Pancreas (tissue), 10 donors: ENCODE measurements at regions not wholly inside any gene's neighbourhood (a gene's known extent, or its start where the extent isn't known, plus 50 kb on each side); places are given as distances from the start of the nearest gene placed in this dataset.

Experiments used
- ATAC-seq, 4 donors: fragments of 200-7000 bp; cut with Tn5 transposase; one replicate each; pipeline versions ENCODE4 v1.8.0 to v1.9.1; 2020; ENCODE audit warnings: mild to moderate bottlenecking in 4 of 4, moderate library complexity in 4 of 4
- DNase-seq, 6 donors: peaks; one replicate each; pipeline ENCODE4 v3.0.0-alpha.2; 2020
- FAIRE-seq: peaks from 2 replicates; lab custom pipeline; 2012; peaks lifted over from hg19 to GRCh38; lab: Jason Lieb, UNC
- H3K27ac ChIP-seq, 4 donors: fragments of 200-600 bp; sonication (generic); 1 replicate in 3 of 4; 2 replicates in 1 of 4; pipeline versions ENCODE4 v1.5.0 to v1.8.0; 2020
- H3K27me3 ChIP-seq, 4 donors: fragments of 200-600 bp; one replicate each; pipeline ENCODE4 v1.8.0; 2021
- H3K36me3 ChIP-seq, 3 donors: fragments of 200-600 bp; sonication (generic) in 1 of 3; one replicate each; pipeline versions ENCODE4 v1.5.0 to v1.8.0; 2020 to 2021
- H3K4me1 ChIP-seq, 3 donors: fragments of 200-600 bp; one replicate each; pipeline ENCODE4 v1.8.0; 2021
- H3K4me3 ChIP-seq, 4 donors: fragments of 200-600 bp; sonication (generic) in 2 of 4; one replicate each; pipeline versions ENCODE4 v1.5.0 to v1.8.0; 2020 to 2021
- H3K9me3 ChIP-seq, 4 donors: fragments of 200-600 bp; one replicate each; pipeline ENCODE4 v1.8.0; 2021
- WGBS, 2 donors: extraction: QIAGEN DNeasy Blood & Tissue Kit; methylation state at CpG; one replicate each; pipeline ENCODE4 v1.1.7; 2013; 5-methylcytosine and 5-hydroxymethylcytosine counted together
- intact Hi-C, 3 donors: fragments of 100-400 bp; cut with DNase I; formaldehyde crosslinking; loops; one replicate each; pipeline versions ENCODE4 v1.11.1 to v1.14.2; 2022
- TF ChIP-seq, protein P1 (sequence below), 4 donors: fragments of 200-600 bp; sonication (generic) in 3 of 4; IDR thresholded peaks; one replicate each; pipeline versions ENCODE4 v1.5.0 to v1.8.0; 2021; ENCODE audit warnings: antibody characterized with exemption in 4 of 4
- donor health status: healthy with polysubstance abuse.
- donor health status: DM: no; HTN: no; CAD: no; lungs with moderate emphysema.
- donor health status: DM: no; HTN: no; CAD: no.
- donor health status: control.
- donor health status: control.
- donor health status: Bipolar disorder and iron deficiency.
- donor health status: DM: yes; HTN: yes; CAD: no.
- donor health status: DM: no; HTN: no; CAD: no.
- donor health status: DM: no; HTN: no; CAD: no.
- donor health status: DM: yes; HTN: yes; CAD: no.

DNA sequence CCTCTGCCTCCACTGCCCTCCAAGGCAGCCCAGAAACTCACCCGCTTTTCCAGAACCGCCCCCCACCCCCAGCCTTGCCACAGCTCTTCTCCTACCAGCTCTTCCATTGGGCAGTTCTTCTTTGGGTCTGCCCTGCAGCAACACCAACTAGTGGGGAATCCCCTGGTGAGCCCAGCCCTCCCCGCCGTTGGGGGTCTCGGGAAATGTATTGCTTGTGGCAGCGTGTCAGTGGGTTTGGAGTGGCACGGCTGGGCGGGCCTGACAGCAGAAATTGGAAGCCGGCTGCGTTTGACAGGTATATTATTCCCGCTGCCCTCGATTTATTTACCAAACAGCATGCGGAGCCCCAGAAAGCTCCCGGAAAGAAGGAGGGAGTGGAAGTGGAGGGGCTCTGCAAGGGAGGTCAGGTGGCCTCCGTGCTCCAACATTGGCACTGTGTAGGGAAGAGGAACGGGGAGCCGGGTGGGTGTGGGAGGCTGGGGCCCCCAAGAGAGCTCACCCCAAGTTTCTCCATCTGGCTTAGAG, 65.2 kb upstream of the NECTIN1 start:
- FAIRE-seq (no peak), DNase-seq (peak in 1 of 6 donors; percentile 42), ATAC-seq (no peak)
- TF ChIP-seq, protein P1, sequence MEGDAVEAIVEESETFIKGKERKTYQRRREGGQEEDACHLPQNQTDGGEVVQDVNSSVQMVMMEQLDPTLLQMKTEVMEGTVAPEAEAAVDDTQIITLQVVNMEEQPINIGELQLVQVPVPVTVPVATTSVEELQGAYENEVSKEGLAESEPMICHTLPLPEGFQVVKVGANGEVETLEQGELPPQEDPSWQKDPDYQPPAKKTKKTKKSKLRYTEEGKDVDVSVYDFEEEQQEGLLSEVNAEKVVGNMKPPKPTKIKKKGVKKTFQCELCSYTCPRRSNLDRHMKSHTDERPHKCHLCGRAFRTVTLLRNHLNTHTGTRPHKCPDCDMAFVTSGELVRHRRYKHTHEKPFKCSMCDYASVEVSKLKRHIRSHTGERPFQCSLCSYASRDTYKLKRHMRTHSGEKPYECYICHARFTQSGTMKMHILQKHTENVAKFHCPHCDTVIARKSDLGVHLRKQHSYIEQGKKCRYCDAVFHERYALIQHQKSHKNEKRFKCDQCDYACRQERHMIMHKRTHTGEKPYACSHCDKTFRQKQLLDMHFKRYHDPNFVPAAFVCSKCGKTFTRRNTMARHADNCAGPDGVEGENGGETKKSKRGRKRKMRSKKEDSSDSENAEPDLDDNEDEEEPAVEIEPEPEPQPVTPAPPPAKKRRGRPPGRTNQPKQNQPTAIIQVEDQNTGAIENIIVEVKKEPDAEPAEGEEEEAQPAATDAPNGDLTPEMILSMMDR (IDR thresholded peaks at IDR 0.05): no peak
- Histone ChIP-seq H3K9me3 (no peaks in the 10 kb centered on the region), H3K4me1 (no peaks in the 10 kb centered on the region), H3K27ac (no peak overlapping the region), H3K4me3 (no peak overlapping the region), H3K27me3 (no peaks in the 10 kb centered on the region), H3K36me3 (no peaks in the 10 kb centered on the region)
- intact Hi-C loops: no loop called here
- 78 to 82% methylated on average over 17 of the region's 17 CpGs for WGBS, 2 donors

- H3K36me3 ChIP-seq: no peaks in the 10 kb centered on the region
- H3K27ac ChIP-seq: no peak overlapping the region
- 79 to 81% methylated on average over 10 of the region's 10 CpGs for WGBS, 2 donors
- ATAC-seq: no peak
- H3K4me1 ChIP-seq: no peaks in the 10 kb centered on the region
- intact Hi-C loops: no loop called here
- H3K27me3 ChIP-seq: no peaks in the 10 kb centered on the region
- peak in 1 of 6 donors; percentile 22 for DNase-seq
- FAIRE-seq: no peak
- no peak overlapping the region for H3K4me3 ChIP-seq
- TF ChIP-seq, protein P1 (IDR thresholded peaks at IDR 0.05): no peak
- no peaks in the 10 kb centered on the region for H3K9me3 ChIP-seq
These were observed 64.5 kb upstream of the NECTIN1 start for GRCh38 chr11:119793335-119793984.

DNA sequence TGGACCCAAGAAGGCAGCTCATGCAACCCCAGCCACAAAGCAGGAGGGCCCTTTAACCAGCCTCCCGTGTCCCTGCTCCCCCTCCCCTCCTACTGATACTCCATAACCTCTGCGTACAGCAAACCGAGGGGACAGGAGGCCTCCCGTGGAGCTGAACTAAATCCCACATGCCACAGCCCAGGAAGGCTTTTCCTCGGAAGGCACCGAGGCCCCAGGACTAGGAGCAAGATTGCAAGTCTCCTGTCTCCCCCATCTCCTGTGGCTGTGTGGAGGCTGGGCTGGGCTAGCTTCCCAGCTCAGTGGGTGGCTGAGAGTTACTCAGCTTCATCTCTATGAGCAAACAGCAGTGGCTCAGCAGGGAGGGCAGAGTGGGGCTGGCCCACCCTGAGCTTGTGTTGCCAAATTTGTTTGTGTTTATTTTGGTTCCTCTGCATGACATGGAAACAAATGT, 62.7 kb upstream of the NECTIN1 start:
- Histone ChIP-seq H3K27me3 (no peaks in the 10 kb centered on the region), H3K27ac (no peak overlapping the region), H3K4me3 (no peak overlapping the region), H3K4me1 (no peaks in the 10 kb centered on the region), H3K9me3 (no peaks in the 10 kb centered on the region), H3K36me3 (no peaks in the 10 kb centered on the region)
- intact Hi-C loops: no loop called here
- FAIRE-seq: no peak
- TF ChIP-seq, protein P1 (IDR thresholded peaks at IDR 0.05): no peak
- ATAC-seq: peak in 1 of 4 donors; percentile 58
- 61 to 76% methylated on average over 6 of the region's 6 CpGs for WGBS, 2 donors
- peak in 1 of 6 donors; percentile 45 for DNase-seq

DNA sequence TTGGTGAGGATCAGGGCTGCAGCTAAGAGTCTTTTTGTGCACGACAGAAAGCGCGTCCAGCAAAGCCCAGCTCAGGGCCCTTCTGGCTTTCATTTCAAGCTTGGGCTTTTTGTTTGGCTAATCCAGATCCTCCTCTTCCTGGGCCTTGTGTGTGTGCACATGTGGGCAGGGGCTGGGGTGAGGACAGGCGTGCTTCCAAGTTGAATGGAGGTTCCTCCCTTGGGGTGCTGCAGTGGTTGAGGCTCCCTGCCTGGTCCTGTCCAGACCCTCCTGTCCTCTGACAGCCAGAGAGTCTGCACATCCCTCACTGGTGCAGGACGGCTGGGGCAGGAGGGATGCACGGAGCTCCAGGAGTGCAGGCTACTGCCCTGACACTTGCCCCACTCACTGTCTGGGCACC, 62.0 kb upstream of the NECTIN1 start:
- 78 to 81% methylated on average over 6 of the region's 6 CpGs for WGBS, 2 donors
- no peaks in the 10 kb centered on the region for H3K9me3 ChIP-seq
- no peaks in the 10 kb centered on the region for H3K4me1 ChIP-seq
- FAIRE-seq (no peak), ATAC-seq (no peak), DNase-seq (peak in 1 of 6 donors; percentile 39)
- H3K27ac ChIP-seq: no peak overlapping the region
- intact Hi-C loops: no loop called here
- H3K4me3 ChIP-seq: no peak overlapping the region
- H3K27me3 ChIP-seq: no peaks in the 10 kb centered on the region
- TF ChIP-seq, protein P1 (IDR thresholded peaks at IDR 0.05): no peak
- no peaks in the 10 kb centered on the region for H3K36me3 ChIP-seq

- FAIRE-seq (no peak), ATAC-seq (no peak), DNase-seq (peak in 1 of 6 donors; percentile 41)
- H3K27ac ChIP-seq: no peak overlapping the region
- no peak overlapping the region for H3K4me3 ChIP-seq
- TF ChIP-seq, protein P1 (IDR thresholded peaks at IDR 0.05): no peak
- intact Hi-C loops: no loop called here
- H3K9me3 ChIP-seq: no peaks in the 10 kb centered on the region
- WGBS, 2 donors: 78 to 80% methylated on average over 9 of the region's 9 CpGs
- H3K36me3 ChIP-seq: no peaks in the 10 kb centered on the region
- no peaks in the 10 kb centered on the region for H3K4me1 ChIP-seq
- no peaks in the 10 kb centered on the region for H3K27me3 ChIP-seq
These were observed 61.5 kb upstream of the NECTIN1 start for GRCh38 chr11:119790476-119790875.
